Neural cell (in vitro differentiated cells): ENCODE measurements at regions not wholly inside any gene's neighbourhood (a gene's known extent, or its start where the extent isn't known, plus 50 kb on each side); places are given as distances from the start of the nearest gene placed in this dataset.
A peak's percentile ranks its signal among the peaks of the same experiment; 100 is the strongest.

Experiments used
- H2AFZ ChIP-seq: fragments of 200-600, 300-800 bp; sonication (generic), shearing (Covaris generic); 2 replicates; pipeline ENCODE4 v1.6.0; 2014; ENCODE audit warnings: low read depth, mild to moderate bottlenecking, antibody characterized with exemption, low read length, moderate library complexity
- H3F3A ChIP-seq: fragments of 200-600 bp; shearing (Covaris generic); 2 replicates; pipeline ENCODE4 v1.6.1; 2016; ENCODE audit warnings: mild to moderate bottlenecking, moderate library complexity, mixed read lengths, antibody characterized with exemption, low read length; ENCODE audit not compliant: insufficient read depth, poor library complexity, severe bottlenecking
- H3K27ac ChIP-seq: fragments of 200-600, 300-800 bp; sonication (generic), shearing (Covaris generic); 2 replicates; pipeline ENCODE4 v1.5.1; 2014; ENCODE audit warnings: mild to moderate bottlenecking, low read length, moderate library complexity
- H3K27me3 ChIP-seq: fragments of 300-800, 200-600 bp; sonication (generic), shearing (Covaris generic); 2 replicates; pipeline ENCODE4 v1.6.0; 2014; ENCODE audit warnings: mild to moderate bottlenecking, low read depth, low read length, moderate library complexity; ENCODE audit not compliant: insufficient read depth
- H3K36me3 ChIP-seq: fragments of 300-800, 200-600 bp; sonication (generic), shearing (Covaris generic); 2 replicates; pipeline ENCODE4 v1.5.1; 2014; ENCODE audit warnings: mild to moderate bottlenecking, antibody characterized with exemption, low read length, moderate library complexity; ENCODE audit not compliant: insufficient read depth
- H3K4me2 ChIP-seq: fragments of 300-800, 200-600 bp; sonication (generic), shearing (Covaris generic); 2 replicates; pipeline ENCODE4 v1.6.0; 2014; ENCODE audit warnings: mild to moderate bottlenecking, low read length
- H3K4me3 ChIP-seq: fragments of 300-800, 200-600 bp; sonication (generic), shearing (Covaris generic); 2 replicates; pipeline ENCODE4 v1.5.1; 2014; ENCODE audit warnings: mild to moderate bottlenecking, low read length, moderate library complexity
- H3K79me2 ChIP-seq: fragments of 200-600 bp; shearing (Covaris generic); replicated peaks from 2 replicates; pipeline ENCODE4 v1.6.0; 2014; ENCODE audit warnings: mild to moderate bottlenecking, low read length, moderate library complexity; ENCODE audit not compliant: insufficient read depth
- H3K9ac ChIP-seq: fragments of 300-800, 200-600 bp; sonication (generic), shearing (Covaris generic); 2 replicates; pipeline ENCODE4 v1.6.1; 2016; ENCODE audit warnings: mild to moderate bottlenecking, low read length, mixed read lengths
- H3K9me2 ChIP-seq: fragments of 200-600 bp; shearing (Covaris generic); 2 replicates; pipeline ENCODE4 v1.6.1; 2016; ENCODE audit warnings: mild to moderate bottlenecking, low read length, mixed read lengths; ENCODE audit not compliant: insufficient read depth
- H3K9me3 ChIP-seq: fragments of 200-600, 300-800 bp; sonication (generic), shearing (Covaris generic); 2 replicates; pipeline ENCODE4 v1.6.1; 2016; ENCODE audit warnings: mild to moderate bottlenecking, mixed run types, low read length, moderate library complexity, mixed read lengths
- H4K20me1 ChIP-seq: fragments of 200-600 bp; shearing (Covaris generic); 2 replicates; pipeline ENCODE4 v1.6.1; 2016; ENCODE audit warnings: mild to moderate bottlenecking, mixed run types; ENCODE audit not compliant: insufficient read depth
- CTCF ChIP-seq: fragments of 450-650 bp; IDR thresholded peaks from 2 replicates; pipeline ENCODE4 v1.5.1; 2014; ENCODE audit warnings: antibody characterized with exemption, mild to moderate bottlenecking, moderate library complexity; ENCODE audit not compliant: poor library complexity, severe bottlenecking
- EP300 ChIP-seq: fragments of 450-650 bp; conservative IDR thresholded peaks from 2 replicates; pipeline ENCODE4 v1.6.1; 2014; ENCODE audit warnings: antibody characterized with exemption, mild to moderate bottlenecking, moderate library complexity; ENCODE audit not compliant: poor library complexity, severe bottlenecking
- EZH2 ChIP-seq: fragments of 200-600, 300-800 bp; shearing (Covaris generic), sonication (generic); IDR thresholded peaks from 2 replicates; pipeline ENCODE4 v1.6.1; 2014; ENCODE audit warnings: antibody characterized with exemption, low read length, borderline replicate concordance, mild to moderate bottlenecking; ENCODE audit not compliant: insufficient read depth, poor library complexity, severe bottlenecking
- MXI1 ChIP-seq: fragments of 450-650 bp; conservative IDR thresholded peaks from 2 replicates; pipeline ENCODE4 v1.6.1; 2014; ENCODE audit warnings: antibody characterized with exemption, mild to moderate bottlenecking; ENCODE audit not compliant: poor library complexity, severe bottlenecking
- POLR2AphosphoS5 ChIP-seq: IDR thresholded peaks from 2 replicates; pipeline ENCODE4 v1.6.1; 2012
- RAD21 ChIP-seq: fragments of 450-650 bp; conservative IDR thresholded peaks from 2 replicates; pipeline ENCODE4 v1.6.1; 2014; ENCODE audit warnings: antibody characterized with exemption, mild to moderate bottlenecking, moderate library complexity
- REST ChIP-seq: IDR thresholded peaks from 2 replicates; pipeline ENCODE4 v1.6.1; 2012; ENCODE audit warnings: borderline replicate concordance
- SMC3 ChIP-seq: fragments of 450-650 bp; conservative IDR thresholded peaks from 2 replicates; pipeline ENCODE4 v1.6.1; 2014; ENCODE audit warnings: antibody characterized with exemption, mild to moderate bottlenecking, moderate library complexity; ENCODE audit not compliant: poor library complexity
- TAF1 ChIP-seq: IDR thresholded peaks from 2 replicates; pipeline ENCODE4 v1.6.1; 2012; ENCODE audit warnings: low read depth

- no peak for TF ChIP-seq TAF1
- TF ChIP-seq CTCF = no peak
- no peak for TF ChIP-seq REST
- TF ChIP-seq EZH2 = no peak
- no peak for TF ChIP-seq EP300
- TF ChIP-seq MXI1 = no peak
- TF ChIP-seq POLR2AphosphoS5 = peak; percentile 55
- peak; percentile 25 for TF ChIP-seq SMC3
- TF ChIP-seq RAD21 = peak; percentile 20
Measured at GRCh38 chr10:25820874-25821273, 113.2 kb upstream of the MYO3A start.

GRCh38 chr10:25824050-25824449, 110.0 kb upstream of the MYO3A start:
- peak overlapping the region; percentile 99 for H3K27ac ChIP-seq
- H3K4me2 ChIP-seq = no peak overlapping the region
- peaks cover 7% of the 10 kb centered on the region for H3F3A ChIP-seq
- no peaks in the 10 kb centered on the region for H3K36me3 ChIP-seq
- no peaks in the 10 kb centered on the region for H3K27me3 ChIP-seq
- H3K79me2 ChIP-seq = peaks cover 8% of the 10 kb centered on the region
- no peak overlapping the region for H3K4me3 ChIP-seq
- TF ChIP-seq EP300 (no peak), MXI1 (no peak), POLR2AphosphoS5 (no peak), RAD21 (no peak), TAF1 (no peak), EZH2 (no peak)
- no peak overlapping the region for H3K9ac ChIP-seq
- H2AFZ ChIP-seq = no peak overlapping the region
- H3K9me2 ChIP-seq = no peaks in the 10 kb centered on the region
- H4K20me1 ChIP-seq = no peaks in the 10 kb centered on the region
- H3K9me3 ChIP-seq = no peaks in the 10 kb centered on the region

More at GRCh38 chr10:25820874-25821273, 113.2 kb upstream of the MYO3A start:
- H3F3A ChIP-seq = peaks cover 22% of the 10 kb centered on the region
- no peak overlapping the region for H2AFZ ChIP-seq
- no peaks in the 10 kb centered on the region for H3K9me3 ChIP-seq
- H3K27me3 ChIP-seq = no peaks in the 10 kb centered on the region
- H3K9me2 ChIP-seq = no peaks in the 10 kb centered on the region
- H3K27ac ChIP-seq = peak overlapping the region; percentile 99
- peak overlapping the region; percentile 28 for H3K4me3 ChIP-seq
- peaks cover 8% of the 10 kb centered on the region for H3K79me2 ChIP-seq
- no peaks in the 10 kb centered on the region for H4K20me1 ChIP-seq
- H3K4me2 ChIP-seq = no peak overlapping the region
- peak overlapping the region; percentile 70 for H3K9ac ChIP-seq
- no peaks in the 10 kb centered on the region for H3K36me3 ChIP-seq
